Fibroblast of lung (primary cell): ENCODE measurements at regions not wholly inside any gene's neighbourhood (a gene's known extent, or its start where the extent isn't known, plus 50 kb on each side); places are given as distances from the start of the nearest gene placed in this dataset.
A peak's percentile ranks its signal among the peaks of the same experiment; 100 is the strongest.

Experiments
- DNase-seq, 2 donors: peaks; one replicate each; pipeline versions ENCODE4 v3.0.0 to v3.0.0-alpha.2; 2010; ENCODE audit warnings: low read depth in 2 of 2
- H2AFZ ChIP-seq: 2 replicates; pipeline ENCODE4 v1.5.1; 2012; ENCODE audit warnings: low read length, control low read depth, inconsistent platforms
- H3K27ac ChIP-seq: 2 replicates; pipeline ENCODE4 v1.5.1; 2011; ENCODE audit warnings: low read length, control low read depth; ENCODE audit not compliant: insufficient read depth
- H3K27me3 ChIP-seq: 2 replicates; pipeline ENCODE4 v1.5.1; 2011; ENCODE audit warnings: mild to moderate bottlenecking, low read length; ENCODE audit not compliant: control insufficient read depth, insufficient read depth
- H3K36me3 ChIP-seq: 2 replicates; pipeline ENCODE4 v1.5.1; 2011; ENCODE audit warnings: low read length; ENCODE audit not compliant: control insufficient read depth, insufficient read depth
- H3K4me1 ChIP-seq: 2 replicates; pipeline ENCODE4 v1.5.1; 2011; ENCODE audit warnings: low read length; ENCODE audit not compliant: control insufficient read depth, insufficient read depth; ENCODE audit errors: extremely low read depth
- H3K4me2 ChIP-seq: 2 replicates; pipeline ENCODE4 v1.5.1; 2011; ENCODE audit warnings: low read length, control low read depth; ENCODE audit not compliant: insufficient read depth; ENCODE audit errors: extremely low read depth
- H3K4me3 ChIP-seq, 4 experiments: fragments of 200-600 bp in 1 of 4; sonication (generic) in 1 of 4; replicated peaks in 1 of 4; 2 replicates each; pipeline ENCODE4 v1.5.1; 2011 to 2016; ENCODE audit warnings: low read length in 4 of 4, low read depth in 3 of 4, mild to moderate bottlenecking in 3 of 4, control low read depth in 2 of 4, inconsistent platforms in 1 of 4, mixed read lengths in 1 of 4; ENCODE audit not compliant: insufficient read depth in 1 of 4; ENCODE audit errors: control extremely low read depth in 1 of 4
- H3K79me2 ChIP-seq: 2 replicates; pipeline ENCODE4 v1.5.1; 2012; ENCODE audit warnings: mild to moderate bottlenecking, low read length, inconsistent platforms; ENCODE audit not compliant: control insufficient read depth, insufficient read depth
- H3K9ac ChIP-seq: 2 replicates; pipeline ENCODE4 v1.5.1; 2011; ENCODE audit warnings: mild to moderate bottlenecking, low read length, control low read depth; ENCODE audit not compliant: insufficient read depth
- H3K9me3 ChIP-seq: 2 replicates; pipeline ENCODE4 v1.5.1; 2012; ENCODE audit warnings: low read depth, low read length; ENCODE audit not compliant: control insufficient read depth, insufficient read depth
- H4K20me1 ChIP-seq: 2 replicates; pipeline ENCODE4 v1.5.1; 2011; ENCODE audit warnings: low read length; ENCODE audit not compliant: control insufficient read depth, insufficient read depth; ENCODE audit errors: extremely low read depth
- EZH2 ChIP-seq: IDR thresholded peaks from 2 replicates; pipeline ENCODE4 v1.5.1; 2012; ENCODE audit warnings: low read length, control low read depth, mild to moderate bottlenecking; ENCODE audit errors: missing control alignments
- TF ChIP-seq, protein P1 (sequence below), 2 donors: IDR thresholded peaks in 1 of 2; conservative IDR thresholded peaks in 1 of 2; 1 replicate in 1 of 2; 2 replicates in 1 of 2; pipeline ENCODE4 v1.5.1; 2011 to 2012; ENCODE audit warnings: low read length in 2 of 2, control low read depth in 1 of 2, inconsistent platforms in 1 of 2, low read depth in 1 of 2, mild to moderate bottlenecking in 1 of 2

DNA sequence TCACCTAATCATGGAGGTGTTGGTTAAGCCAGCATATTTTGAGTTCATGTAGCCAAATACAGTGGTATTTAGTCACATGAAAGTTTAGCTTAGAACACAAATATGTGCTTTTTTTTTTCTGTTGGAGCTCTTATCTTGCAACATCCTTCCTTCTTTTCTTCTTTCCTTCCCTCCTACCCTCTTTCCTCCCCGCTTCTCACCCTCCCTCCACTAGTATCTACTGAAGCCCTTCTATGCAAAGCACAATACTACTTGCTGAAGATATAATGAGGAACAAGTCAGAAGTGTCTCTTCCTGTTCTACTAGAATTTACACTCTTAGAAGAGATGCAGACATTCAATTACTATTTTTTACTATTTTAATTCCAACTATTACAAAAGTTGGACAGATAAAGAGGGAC, 105.0 kb upstream of the ITGA4 start:
- H3K27ac ChIP-seq: no peak overlapping the region
- H3K4me3 ChIP-seq: no peak overlapping the region
- no peaks in the 10 kb centered on the region for H3K9me3 ChIP-seq
- H3K9ac ChIP-seq: no peak overlapping the region
- no peaks in the 10 kb centered on the region for H3K4me1 ChIP-seq
- H3K4me2 ChIP-seq: no peak overlapping the region
- no peaks in the 10 kb centered on the region for H3K79me2 ChIP-seq
- no peaks in the 10 kb centered on the region for H3K36me3 ChIP-seq
- no peak overlapping the region for H2AFZ ChIP-seq
- no peak for DNase-seq
- no peaks in the 10 kb centered on the region for H4K20me1 ChIP-seq
- TF ChIP-seq, protein P1, sequence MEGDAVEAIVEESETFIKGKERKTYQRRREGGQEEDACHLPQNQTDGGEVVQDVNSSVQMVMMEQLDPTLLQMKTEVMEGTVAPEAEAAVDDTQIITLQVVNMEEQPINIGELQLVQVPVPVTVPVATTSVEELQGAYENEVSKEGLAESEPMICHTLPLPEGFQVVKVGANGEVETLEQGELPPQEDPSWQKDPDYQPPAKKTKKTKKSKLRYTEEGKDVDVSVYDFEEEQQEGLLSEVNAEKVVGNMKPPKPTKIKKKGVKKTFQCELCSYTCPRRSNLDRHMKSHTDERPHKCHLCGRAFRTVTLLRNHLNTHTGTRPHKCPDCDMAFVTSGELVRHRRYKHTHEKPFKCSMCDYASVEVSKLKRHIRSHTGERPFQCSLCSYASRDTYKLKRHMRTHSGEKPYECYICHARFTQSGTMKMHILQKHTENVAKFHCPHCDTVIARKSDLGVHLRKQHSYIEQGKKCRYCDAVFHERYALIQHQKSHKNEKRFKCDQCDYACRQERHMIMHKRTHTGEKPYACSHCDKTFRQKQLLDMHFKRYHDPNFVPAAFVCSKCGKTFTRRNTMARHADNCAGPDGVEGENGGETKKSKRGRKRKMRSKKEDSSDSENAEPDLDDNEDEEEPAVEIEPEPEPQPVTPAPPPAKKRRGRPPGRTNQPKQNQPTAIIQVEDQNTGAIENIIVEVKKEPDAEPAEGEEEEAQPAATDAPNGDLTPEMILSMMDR (conservative IDR thresholded peaks at IDR 0.05 in 1 of 2, IDR thresholded peaks at IDR 0.05 in 1 of 2; ENCODE audit: low read depth in 1 of 2, low read length in 2 of 2): no peak
- TF ChIP-seq EZH2: no peak
- H3K27me3 ChIP-seq: no peaks in the 10 kb centered on the region

DNA sequence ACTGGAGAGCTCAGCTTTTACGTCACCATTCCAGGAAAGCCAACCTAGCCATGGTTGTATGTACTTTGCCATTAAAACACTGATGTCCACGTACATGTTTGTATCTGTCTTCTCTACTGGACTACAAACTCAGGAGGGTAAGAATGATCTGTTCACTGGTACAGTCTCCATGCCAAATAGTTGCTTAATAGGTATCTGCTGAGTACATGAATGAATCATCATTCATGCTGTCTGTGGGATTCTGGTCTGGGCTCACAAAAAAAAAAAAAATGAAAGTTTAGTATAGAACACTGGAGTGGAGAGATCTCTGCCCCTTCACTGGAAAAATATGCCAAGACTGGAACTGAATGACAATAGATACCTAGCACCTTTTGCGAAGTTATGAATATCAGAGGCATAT, 102.6 kb upstream of the ITGA4 start:
- H3K4me3 ChIP-seq: no peak overlapping the region
- no peak overlapping the region for H2AFZ ChIP-seq
- no peaks in the 10 kb centered on the region for H3K4me1 ChIP-seq
- H3K36me3 ChIP-seq: no peaks in the 10 kb centered on the region
- H4K20me1 ChIP-seq: no peaks in the 10 kb centered on the region
- H3K4me2 ChIP-seq: no peak overlapping the region
- no peaks in the 10 kb centered on the region for H3K27me3 ChIP-seq
- no peak overlapping the region for H3K27ac ChIP-seq
- H3K9ac ChIP-seq: no peak overlapping the region
- peak; percentile 49 to 87 for DNase-seq
- no peaks in the 10 kb centered on the region for H3K9me3 ChIP-seq
- H3K79me2 ChIP-seq: no peaks in the 10 kb centered on the region
- no peak for TF ChIP-seq EZH2
- TF ChIP-seq, protein P1 (conservative IDR thresholded peaks at IDR 0.05 in 1 of 2, IDR thresholded peaks at IDR 0.05 in 1 of 2; ENCODE audit: low read depth in 1 of 2, low read length in 2 of 2): no peak

DNA sequence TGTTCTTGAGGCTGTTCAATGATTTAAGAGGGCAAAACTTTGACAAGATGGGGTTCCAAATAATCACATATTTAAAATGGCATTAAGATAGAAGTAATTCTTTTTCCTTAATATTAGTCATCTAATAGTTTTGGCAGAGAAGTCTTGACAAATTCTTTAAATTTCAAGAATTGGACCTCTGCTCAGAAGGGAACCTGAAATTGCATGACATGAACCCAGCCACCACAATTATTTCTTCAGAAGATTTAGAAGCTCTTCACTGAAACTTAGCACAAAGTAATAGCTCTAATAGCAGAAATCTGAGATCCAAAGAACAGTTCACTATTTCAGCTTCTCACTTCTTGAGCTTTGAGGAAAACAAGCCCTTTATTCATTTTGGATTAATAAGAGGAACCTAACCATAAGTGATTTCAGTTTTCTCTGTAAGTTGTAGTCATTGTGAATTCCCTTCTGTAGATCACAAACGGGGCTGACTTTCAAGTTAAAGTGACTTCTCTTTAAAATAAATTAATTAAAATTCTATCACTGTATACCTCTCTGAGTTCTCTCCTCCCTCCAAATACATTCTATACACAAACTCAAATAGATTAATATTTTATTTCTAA, 100.6 kb upstream of the ITGA4 start:
- no peaks in the 10 kb centered on the region for H4K20me1 ChIP-seq
- H3K27me3 ChIP-seq: no peaks in the 10 kb centered on the region
- H3K27ac ChIP-seq: no peak overlapping the region
- no peak overlapping the region for H3K4me2 ChIP-seq
- no peaks in the 10 kb centered on the region for H3K4me1 ChIP-seq
- no peaks in the 10 kb centered on the region for H3K9me3 ChIP-seq
- peak in 1 of 2 donors; percentile 41 for DNase-seq
- no peaks in the 10 kb centered on the region for H3K79me2 ChIP-seq
- no peak for TF ChIP-seq EZH2
- TF ChIP-seq, protein P1 (conservative IDR thresholded peaks at IDR 0.05 in 1 of 2, IDR thresholded peaks at IDR 0.05 in 1 of 2; ENCODE audit: low read depth in 1 of 2, low read length in 2 of 2): no peak
- no peaks in the 10 kb centered on the region for H3K36me3 ChIP-seq
- no peak overlapping the region for H3K4me3 ChIP-seq
- no peak overlapping the region for H2AFZ ChIP-seq
- H3K9ac ChIP-seq: no peak overlapping the region
